ENCODE measurements at regions not wholly inside any gene's neighbourhood (a gene's known extent, or its start where the extent isn't known, plus 50 kb on each side); places are given as distances from the start of the nearest gene placed in this dataset.

GRCh38 chr13:38473305-38473704 lies 123.7 kb downstream of the UFM1 start:
- no peaks in the 10 kb centered on the region for H3K9me3 Mint-ChIP-seq (ENCODE audit: low read depth, unreplicated experiment)
- no TSS peak for BruUV-seq (replicated peaks)
- intact Hi-C loops (cut with micrococcal nuclease; ENCODE audit: unreplicated experiment) = no loop called here
- H3K36me3 Mint-ChIP-seq (ENCODE audit: insufficient read depth, unreplicated experiment) = no peaks in the 10 kb centered on the region
- H3K4me3 Mint-ChIP-seq (ENCODE audit: low read depth, unreplicated experiment) = no peak overlapping the region
- no peak for DNase-seq
- H3K27ac Mint-ChIP-seq (ENCODE audit: unreplicated experiment) = no peak overlapping the region
- TF ChIP-seq CTCF (IDR thresholded peaks at IDR 0.05; ENCODE audit: unreplicated experiment) = no peak
- H3K4me1 Mint-ChIP-seq (ENCODE audit: low read depth, unreplicated experiment) = no peaks in the 10 kb centered on the region
- no peaks in the 10 kb centered on the region for H3K27me3 Mint-ChIP-seq (ENCODE audit: unreplicated experiment)
- CTCF ChIA-PET = no interaction called here

- CTCF ChIA-PET = no interaction called here
- no TSS peak for BruUV-seq (replicated peaks)
- Mint-ChIP-seq H3K4me3 (ENCODE audit: low read depth, unreplicated experiment) (no peak overlapping the region), H3K36me3 (ENCODE audit: insufficient read depth, unreplicated experiment) (no peaks in the 10 kb centered on the region), H3K4me1 (ENCODE audit: low read depth, unreplicated experiment) (no peaks in the 10 kb centered on the region), H3K27ac (ENCODE audit: unreplicated experiment) (no peak overlapping the region), H3K9me3 (ENCODE audit: low read depth, unreplicated experiment) (no peaks in the 10 kb centered on the region), H3K27me3 (ENCODE audit: unreplicated experiment) (no peaks in the 10 kb centered on the region)
- no peak for DNase-seq
- no peak for TF ChIP-seq CTCF (IDR thresholded peaks at IDR 0.05; ENCODE audit: unreplicated experiment)
- intact Hi-C loops (cut with micrococcal nuclease; ENCODE audit: unreplicated experiment) = no loop called here
These were observed 128.0 kb downstream of the UFM1 start for GRCh38 chr13:38477676-38478075.

- CTCF ChIA-PET = no interaction called here
- Mint-ChIP-seq H3K9me3 (ENCODE audit: low read depth, unreplicated experiment) (no peaks in the 10 kb centered on the region), H3K4me1 (ENCODE audit: low read depth, unreplicated experiment) (no peaks in the 10 kb centered on the region), H3K27ac (ENCODE audit: unreplicated experiment) (no peak overlapping the region), H3K4me3 (ENCODE audit: low read depth, unreplicated experiment) (no peak overlapping the region), H3K27me3 (ENCODE audit: unreplicated experiment) (no peaks in the 10 kb centered on the region), H3K36me3 (ENCODE audit: insufficient read depth, unreplicated experiment) (no peaks in the 10 kb centered on the region)
- no TSS peak for BruUV-seq (replicated peaks)
- DNase-seq = no peak
- no peak for TF ChIP-seq CTCF (IDR thresholded peaks at IDR 0.05; ENCODE audit: unreplicated experiment)
- intact Hi-C loops (cut with micrococcal nuclease; ENCODE audit: unreplicated experiment) = no loop called here
These were observed 134.0 kb downstream of the UFM1 start for GRCh38 chr13:38483623-38484022.

- H3K27ac Mint-ChIP-seq (ENCODE audit: unreplicated experiment) = no peak overlapping the region
- no peak overlapping the region for H3K4me3 Mint-ChIP-seq (ENCODE audit: low read depth, unreplicated experiment)
- no peaks in the 10 kb centered on the region for H3K27me3 Mint-ChIP-seq (ENCODE audit: unreplicated experiment)
- DNase-seq = no peak
- intact Hi-C loops (cut with micrococcal nuclease; ENCODE audit: unreplicated experiment) = no loop called here
- H3K36me3 Mint-ChIP-seq (ENCODE audit: insufficient read depth, unreplicated experiment) = no peaks in the 10 kb centered on the region
- no TSS peak for BruUV-seq (replicated peaks)
- H3K9me3 Mint-ChIP-seq (ENCODE audit: low read depth, unreplicated experiment) = no peaks in the 10 kb centered on the region
- no peak for TF ChIP-seq CTCF (IDR thresholded peaks at IDR 0.05; ENCODE audit: unreplicated experiment)
- CTCF ChIA-PET = no interaction called here
- no peaks in the 10 kb centered on the region for H3K4me1 Mint-ChIP-seq (ENCODE audit: low read depth, unreplicated experiment)
These were observed 141.0 kb downstream of the UFM1 start for GRCh38 chr13:38490657-38491056.

GRCh38 chr13:38494445-38494844 lies 144.8 kb downstream of the UFM1 start:
- DNase-seq = no peak
- no TSS peak for BruUV-seq (replicated peaks)
- no peak overlapping the region for H3K4me3 Mint-ChIP-seq (ENCODE audit: low read depth, unreplicated experiment)
- CTCF ChIA-PET = no interaction called here
- no peak for TF ChIP-seq CTCF (IDR thresholded peaks at IDR 0.05; ENCODE audit: unreplicated experiment)
- H3K27ac Mint-ChIP-seq (ENCODE audit: unreplicated experiment) = no peak overlapping the region
- no peaks in the 10 kb centered on the region for H3K27me3 Mint-ChIP-seq (ENCODE audit: unreplicated experiment)
- H3K9me3 Mint-ChIP-seq (ENCODE audit: low read depth, unreplicated experiment) = no peaks in the 10 kb centered on the region
- intact Hi-C loops (cut with micrococcal nuclease; ENCODE audit: unreplicated experiment) = no loop called here
- no peaks in the 10 kb centered on the region for H3K36me3 Mint-ChIP-seq (ENCODE audit: insufficient read depth, unreplicated experiment)
- H3K4me1 Mint-ChIP-seq (ENCODE audit: low read depth, unreplicated experiment) = no peaks in the 10 kb centered on the region
